ENCODE measurements at regions not wholly inside any gene's neighbourhood (a gene's known extent, or its start where the extent isn't known, plus 50 kb on each side); places are given as distances from the start of the nearest gene placed in this dataset.

GRCh38 chr17:5789528-5789927, 205.2 kb upstream of the NLRP1 start:
- in situ Hi-C loops (cut with MboI; ENCODE audit: low sequenced_read_pairs, unreplicated experiment) = no loop called here
- TF ChIP-seq, protein P1, sequence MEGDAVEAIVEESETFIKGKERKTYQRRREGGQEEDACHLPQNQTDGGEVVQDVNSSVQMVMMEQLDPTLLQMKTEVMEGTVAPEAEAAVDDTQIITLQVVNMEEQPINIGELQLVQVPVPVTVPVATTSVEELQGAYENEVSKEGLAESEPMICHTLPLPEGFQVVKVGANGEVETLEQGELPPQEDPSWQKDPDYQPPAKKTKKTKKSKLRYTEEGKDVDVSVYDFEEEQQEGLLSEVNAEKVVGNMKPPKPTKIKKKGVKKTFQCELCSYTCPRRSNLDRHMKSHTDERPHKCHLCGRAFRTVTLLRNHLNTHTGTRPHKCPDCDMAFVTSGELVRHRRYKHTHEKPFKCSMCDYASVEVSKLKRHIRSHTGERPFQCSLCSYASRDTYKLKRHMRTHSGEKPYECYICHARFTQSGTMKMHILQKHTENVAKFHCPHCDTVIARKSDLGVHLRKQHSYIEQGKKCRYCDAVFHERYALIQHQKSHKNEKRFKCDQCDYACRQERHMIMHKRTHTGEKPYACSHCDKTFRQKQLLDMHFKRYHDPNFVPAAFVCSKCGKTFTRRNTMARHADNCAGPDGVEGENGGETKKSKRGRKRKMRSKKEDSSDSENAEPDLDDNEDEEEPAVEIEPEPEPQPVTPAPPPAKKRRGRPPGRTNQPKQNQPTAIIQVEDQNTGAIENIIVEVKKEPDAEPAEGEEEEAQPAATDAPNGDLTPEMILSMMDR (IDR thresholded peaks at IDR 0.05; ENCODE audit: borderline replicate concordance, control extremely low read depth, extremely low read depth, insufficient read depth, missing control alignments) = no peak
- no peak for DNase-seq (ENCODE audit: low spot score)

DNA sequence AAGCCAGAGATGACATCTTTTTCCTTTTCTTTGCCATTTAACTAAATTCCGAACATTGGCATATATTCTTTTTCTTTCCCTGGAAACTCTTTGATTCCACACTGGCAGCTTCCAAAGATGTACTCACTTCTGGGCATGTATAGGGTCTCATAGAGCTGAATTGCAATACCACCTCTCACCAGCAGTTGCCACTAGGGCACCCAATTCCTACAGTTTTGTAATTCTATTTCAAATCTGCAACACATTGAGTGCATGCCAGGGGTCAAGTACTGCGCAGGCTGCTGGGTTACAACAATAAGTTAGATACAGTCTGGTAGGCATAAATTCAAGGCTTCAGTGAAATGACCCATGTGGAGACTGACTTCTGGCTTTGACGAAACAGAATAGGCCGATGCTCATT, 208.8 kb upstream of the NLRP1 start:
- no peak for DNase-seq (ENCODE audit: low spot score)
- in situ Hi-C loops (cut with MboI; ENCODE audit: low sequenced_read_pairs, unreplicated experiment) = no loop called here
- TF ChIP-seq, protein P1 (IDR thresholded peaks at IDR 0.05; ENCODE audit: borderline replicate concordance, control extremely low read depth, extremely low read depth, insufficient read depth, missing control alignments) = no peak

DNA sequence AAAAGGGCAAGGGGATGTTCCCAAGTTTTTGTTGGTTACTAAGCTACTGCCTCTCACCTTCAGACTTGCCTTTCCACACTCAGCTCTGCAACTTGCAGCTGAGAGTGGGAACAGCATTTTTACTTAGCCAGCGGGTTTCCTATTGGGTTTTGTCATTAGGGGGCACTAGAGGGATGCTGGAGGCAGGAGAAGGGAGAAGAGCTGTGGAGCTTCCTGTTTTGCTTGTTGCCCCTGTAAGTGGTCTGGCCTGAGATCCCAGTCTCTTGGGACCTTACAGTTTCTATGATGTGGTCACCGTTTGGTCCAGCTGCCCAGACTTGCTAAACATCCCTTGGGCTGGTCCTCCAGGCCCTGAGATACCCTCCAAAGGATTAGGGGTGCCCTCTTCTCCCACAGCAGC, 209.6 kb upstream of the NLRP1 start:
- TF ChIP-seq, protein P1 (IDR thresholded peaks at IDR 0.05; ENCODE audit: borderline replicate concordance, control extremely low read depth, extremely low read depth, insufficient read depth, missing control alignments) = peak; percentile 8
- in situ Hi-C loops (cut with MboI; ENCODE audit: low sequenced_read_pairs, unreplicated experiment) = no loop called here
- no peak for DNase-seq (ENCODE audit: low spot score)

DNA sequence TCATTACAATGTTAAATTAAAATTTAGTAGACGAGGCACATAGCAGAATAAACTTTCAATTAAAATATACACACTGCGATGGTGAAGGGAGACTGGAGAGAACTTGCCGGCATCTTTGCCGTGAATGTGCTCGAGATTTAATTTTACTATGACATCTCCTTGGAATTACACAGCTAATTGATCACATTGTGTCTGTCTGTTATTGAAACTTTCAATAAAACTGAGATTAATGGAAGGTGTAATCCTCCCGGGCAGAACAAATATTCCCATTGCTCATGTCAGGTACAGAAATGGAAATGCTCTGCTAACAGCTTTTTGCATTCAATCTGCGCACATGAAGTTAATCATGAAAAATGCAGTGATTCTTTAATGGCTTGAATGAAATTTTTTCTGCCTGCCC, 210.1 kb upstream of the NLRP1 start:
- TF ChIP-seq, protein P1 (IDR thresholded peaks at IDR 0.05; ENCODE audit: borderline replicate concordance, control extremely low read depth, extremely low read depth, insufficient read depth, missing control alignments) = no peak

GRCh38 chr17:5794881-5795506, 210.7 kb upstream of the NLRP1 start:
- TF ChIP-seq, protein P1 (IDR thresholded peaks at IDR 0.05; ENCODE audit: borderline replicate concordance, control extremely low read depth, extremely low read depth, insufficient read depth, missing control alignments) = no peak
- no peak for DNase-seq (ENCODE audit: low spot score)
- in situ Hi-C loops (cut with MboI; ENCODE audit: low sequenced_read_pairs, unreplicated experiment) = no loop called here

More for the DNA sequence above, 210.1 kb upstream of the NLRP1 start:
- in situ Hi-C loops (cut with MboI; ENCODE audit: low sequenced_read_pairs, unreplicated experiment) = no loop called here
- no peak for DNase-seq (ENCODE audit: low spot score)

DNA sequence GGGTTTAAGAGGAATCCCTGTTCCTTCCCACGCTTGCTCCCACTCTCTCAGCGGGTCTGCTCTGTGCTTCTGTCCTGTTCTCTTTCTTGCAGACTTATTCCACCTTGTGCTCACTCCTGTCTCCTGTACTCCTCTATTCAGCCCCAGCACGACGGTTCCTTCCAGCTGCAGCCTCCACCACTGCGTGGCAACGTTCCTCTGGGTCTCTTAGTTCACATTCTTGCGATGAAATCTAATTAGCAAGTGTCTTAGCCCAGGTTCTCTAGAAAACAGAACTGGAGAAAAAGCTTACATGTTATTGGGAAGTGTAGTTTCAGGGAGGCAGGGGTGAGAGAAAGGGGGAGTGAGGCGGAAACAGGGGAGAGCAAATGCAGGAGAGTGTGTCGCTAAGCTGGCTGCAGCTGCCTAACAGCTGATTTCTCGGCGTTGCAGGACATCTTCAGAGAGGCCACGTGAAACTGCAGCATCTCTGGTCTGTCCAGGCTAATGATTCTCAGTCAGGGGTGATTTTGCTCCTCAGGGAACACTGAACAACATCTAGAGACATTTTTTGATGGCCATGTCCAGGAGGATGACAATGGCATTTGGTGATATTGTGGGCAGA, 213.2 kb upstream of the NLRP1 start:
- in situ Hi-C loops (cut with MboI; ENCODE audit: low sequenced_read_pairs, unreplicated experiment) = no loop called here
- no peak for DNase-seq (ENCODE audit: low spot score)
- TF ChIP-seq, protein P1 (IDR thresholded peaks at IDR 0.05; ENCODE audit: borderline replicate concordance, control extremely low read depth, extremely low read depth, insufficient read depth, missing control alignments) = no peak
